Stimulated activated naive CD8-positive, alpha-beta T cell treated with anti-CD3 and anti-CD28 coated beads, Interleukin-15, Interleukin-2, amounts not matched to agents 100 U/mL and 50 U/mL, for 24 hours (primary cell): ENCODE measurements at regions not wholly inside any gene's neighbourhood (a gene's known extent, or its start where the extent isn't known, plus 50 kb on each side); places are given as distances from the start of the nearest gene placed in this dataset.
"Not testable (repeated sequence)": the region's sequence is repeated elsewhere in the genome, so short reads cannot be mapped to it uniquely, and the experiment has no call there.

Experiments used
- ATAC-seq: fragments of 150-1000 bp; cut with Tn5 transposase; one replicate; pipeline ENCODE4 v1.10.0; 2021
- DNase-seq: peaks from one replicate; pipeline ENCODE4 v3.0.0; 2021

- ATAC-seq, DNase-seq: not testable (repeated sequence)
Observed at GRCh38 chr7:120086468-120086867, 186.5 kb upstream of the KCND2 start.

GRCh38 chr7:120089968-120090367 lies 183.0 kb upstream of the KCND2 start:
- DNase-seq (no peak), ATAC-seq (no peak)

- DNase-seq (no peak), ATAC-seq (no peak)
Observed at GRCh38 chr7:120091807-120092206, 181.2 kb upstream of the KCND2 start.

GRCh38 chr7:120097020-120097419 lies 176.0 kb upstream of the KCND2 start:
- ATAC-seq: no peak
- no peak for DNase-seq

DNA sequence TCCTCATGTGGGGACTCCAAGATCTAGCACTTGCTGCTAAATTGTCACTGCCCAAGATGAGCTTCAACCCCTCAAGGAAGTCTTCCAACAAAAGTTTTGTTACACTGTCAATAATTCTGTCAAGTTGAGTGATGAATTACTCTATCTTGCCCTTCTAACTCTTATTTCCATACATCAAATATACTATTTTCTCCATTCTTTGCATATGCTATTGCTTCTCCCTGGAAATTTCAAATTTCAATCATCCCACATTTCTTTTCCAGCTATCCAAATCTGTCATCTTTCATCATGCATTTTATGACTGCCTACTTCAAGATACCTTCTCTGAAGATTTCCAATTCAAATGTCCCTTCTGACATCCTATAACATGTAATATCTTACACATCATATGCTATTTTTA lies 175.2 kb upstream of the KCND2 start:
- DNase-seq (no peak), ATAC-seq (no peak)

DNA sequence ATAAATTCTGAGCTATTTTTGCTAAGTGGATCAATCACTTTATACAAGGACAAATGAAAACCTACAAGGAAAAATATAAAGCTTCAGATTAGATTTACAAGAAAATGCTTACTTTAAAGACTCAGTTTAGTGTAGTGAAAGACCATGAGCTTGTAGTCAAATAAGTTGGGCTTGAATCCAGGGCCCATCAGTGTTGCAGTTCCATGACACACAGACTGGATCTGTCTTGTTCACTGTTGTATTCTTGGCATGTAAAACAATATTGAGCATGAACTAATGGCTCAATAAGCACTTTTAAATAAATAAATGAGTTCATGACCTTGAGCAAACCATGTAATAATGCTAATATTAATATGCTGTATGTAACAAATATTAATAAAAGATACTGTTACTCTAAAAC lies 164.6 kb upstream of the KCND2 start:
- DNase-seq (no peak), ATAC-seq (no peak)

DNA sequence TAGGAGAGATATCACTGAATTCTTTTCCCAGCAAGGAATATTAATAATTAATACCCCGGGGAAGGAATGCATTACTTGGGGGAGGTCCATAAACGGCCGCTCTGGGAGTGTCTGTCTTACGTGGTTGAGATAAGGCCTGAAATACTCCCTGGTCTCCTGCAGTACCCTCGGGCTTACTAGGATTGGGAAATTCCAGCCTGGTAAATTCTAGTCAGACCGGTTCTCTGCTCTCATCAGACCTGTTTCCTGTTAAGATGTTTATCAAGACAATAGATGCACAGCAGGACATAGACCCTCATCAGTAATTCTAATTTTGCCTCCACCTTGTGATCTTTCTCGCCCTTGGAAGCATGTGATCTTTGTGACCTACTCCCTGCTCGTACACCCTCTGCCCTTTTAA lies 162.8 kb upstream of the KCND2 start:
- DNase-seq: no peak

GRCh38 chr7:120114626-120115025 lies 158.3 kb upstream of the KCND2 start:
- no peak for ATAC-seq

More for the DNA sequence above, 162.8 kb upstream of the KCND2 start:
- no peak for ATAC-seq

DNA sequence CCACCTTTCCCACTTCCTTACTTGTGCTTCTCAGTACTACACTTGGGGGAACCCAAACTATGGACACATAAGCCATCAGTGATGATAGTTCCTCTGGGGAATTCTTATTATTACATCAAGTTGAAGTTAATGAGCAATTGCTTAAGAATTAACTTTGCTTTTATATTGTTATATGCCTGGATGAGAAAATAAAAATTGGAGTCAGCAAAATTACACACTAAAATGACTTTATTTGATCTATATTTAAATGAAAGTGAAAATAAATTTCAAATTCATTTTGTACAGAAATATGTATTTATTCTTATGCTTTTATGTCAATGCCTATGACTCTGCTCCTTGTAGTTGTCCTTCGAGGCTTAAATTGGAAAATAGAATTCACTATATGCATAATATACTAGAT lies 149.4 kb upstream of the KCND2 start:
- no peak for DNase-seq
- no peak for ATAC-seq

More at GRCh38 chr7:120114626-120115025, 158.3 kb upstream of the KCND2 start:
- DNase-seq: no peak

- DNase-seq: no peak
- ATAC-seq: no peak
Observed at GRCh38 chr7:120131096-120131839, 141.7 kb upstream of the KCND2 start.

DNA sequence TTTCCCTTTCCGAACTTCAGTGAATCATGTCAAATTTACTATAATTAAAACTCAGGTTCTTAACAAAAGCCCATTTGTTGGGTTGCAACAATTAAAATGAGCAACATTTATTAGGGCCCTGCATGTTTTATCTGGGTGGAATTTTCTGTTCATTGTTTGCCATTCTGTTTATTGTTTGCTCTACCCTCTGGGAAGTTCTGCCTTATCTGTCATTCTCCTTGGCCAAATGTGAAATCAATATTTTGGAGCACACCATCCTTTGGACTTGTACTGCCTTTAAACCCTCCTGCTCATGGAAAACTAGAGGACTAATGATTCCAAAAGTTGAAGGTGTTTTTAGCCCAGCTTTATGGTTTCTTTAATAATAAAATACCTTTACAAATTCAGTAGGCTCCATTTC lies 134.5 kb upstream of the KCND2 start:
- no peak for DNase-seq

DNA sequence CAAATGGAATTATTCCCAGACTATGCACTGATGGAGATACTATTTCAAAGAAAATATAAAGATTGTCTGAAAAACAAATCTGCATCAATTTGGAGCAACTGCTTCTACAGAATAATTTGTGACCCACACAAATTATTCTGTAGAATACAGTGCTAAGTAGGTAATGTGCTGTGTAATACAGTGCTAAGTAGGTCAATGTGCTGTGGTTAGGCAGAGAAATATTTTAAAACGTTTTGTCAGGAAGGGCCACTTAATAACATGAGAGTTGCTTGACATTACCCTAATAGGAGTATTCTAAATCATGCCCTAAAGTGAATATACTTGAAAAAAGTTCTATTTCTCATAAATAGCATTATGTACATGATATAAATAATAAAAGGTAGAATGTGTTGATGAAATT lies 116.5 kb upstream of the KCND2 start:
- DNase-seq (no peak), ATAC-seq (no peak)

More for the DNA sequence above, 134.5 kb upstream of the KCND2 start:
- ATAC-seq: no peak

GRCh38 chr7:120160166-120160565 lies 112.8 kb upstream of the KCND2 start:
- DNase-seq: no peak
- no peak for ATAC-seq

- DNase-seq (no peak), ATAC-seq (no peak)
Observed at GRCh38 chr7:120163449-120163848, 109.5 kb upstream of the KCND2 start.

- DNase-seq: no peak
- ATAC-seq: no peak
Observed at GRCh38 chr7:120165227-120165626, 107.7 kb upstream of the KCND2 start.

GRCh38 chr7:120168066-120168465 lies 104.9 kb upstream of the KCND2 start:
- DNase-seq (no peak), ATAC-seq (no peak)

DNA sequence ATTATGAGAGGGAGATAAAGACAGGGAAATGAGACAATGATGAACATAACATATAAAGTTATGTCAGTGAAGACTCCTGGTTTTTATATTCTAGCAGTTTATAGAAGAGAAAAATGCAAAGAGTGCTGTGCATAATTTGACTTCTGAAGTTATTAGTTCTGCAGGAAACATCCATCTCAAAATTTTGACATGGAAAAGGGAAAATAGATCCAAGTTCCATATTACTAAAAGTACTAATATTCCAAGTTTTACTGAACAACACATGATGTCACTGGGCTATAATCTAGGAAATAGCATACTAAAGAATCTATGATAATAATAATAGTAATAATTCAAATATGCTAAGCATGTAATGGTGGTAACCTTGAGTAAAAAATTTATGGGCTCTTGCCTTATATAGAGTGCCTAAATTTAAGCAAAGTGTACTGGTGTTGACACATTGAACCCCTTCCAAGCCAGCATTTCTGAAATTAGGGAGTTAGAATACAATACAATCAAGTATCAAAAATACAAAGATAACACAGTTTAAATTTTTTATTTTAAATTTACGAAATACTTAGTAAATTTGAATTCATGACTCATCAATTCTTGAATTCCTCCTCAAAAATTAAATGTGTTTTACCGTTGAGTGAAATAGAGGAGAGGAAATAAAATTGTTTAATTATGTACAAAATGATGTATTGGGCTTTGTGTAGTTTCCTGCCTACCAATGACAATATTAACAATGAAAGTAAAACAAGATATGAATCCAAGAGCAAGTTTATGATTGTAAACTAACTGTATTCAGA lies 102.8 kb upstream of the KCND2 start:
- no peak for ATAC-seq
- DNase-seq: no peak

DNA sequence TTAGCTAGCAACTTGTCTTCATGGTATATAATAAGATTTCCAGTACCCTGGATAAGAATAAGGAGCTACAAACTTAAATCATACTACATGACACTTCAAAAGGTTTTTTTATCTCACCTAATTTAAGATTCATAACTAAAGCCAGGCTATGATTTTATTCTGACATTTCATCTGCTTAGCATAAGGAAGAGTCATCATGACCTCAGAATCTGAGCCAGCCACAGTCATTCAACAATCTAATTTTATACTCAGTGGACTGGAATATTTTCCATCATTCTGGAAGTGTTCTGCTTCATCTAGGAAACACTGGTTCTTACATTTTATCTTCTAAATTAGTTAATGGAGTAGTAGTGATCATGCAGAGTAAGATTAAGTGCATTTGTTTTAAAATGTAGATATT lies 102.1 kb upstream of the KCND2 start:
- no peak for ATAC-seq
- no peak for DNase-seq

DNA sequence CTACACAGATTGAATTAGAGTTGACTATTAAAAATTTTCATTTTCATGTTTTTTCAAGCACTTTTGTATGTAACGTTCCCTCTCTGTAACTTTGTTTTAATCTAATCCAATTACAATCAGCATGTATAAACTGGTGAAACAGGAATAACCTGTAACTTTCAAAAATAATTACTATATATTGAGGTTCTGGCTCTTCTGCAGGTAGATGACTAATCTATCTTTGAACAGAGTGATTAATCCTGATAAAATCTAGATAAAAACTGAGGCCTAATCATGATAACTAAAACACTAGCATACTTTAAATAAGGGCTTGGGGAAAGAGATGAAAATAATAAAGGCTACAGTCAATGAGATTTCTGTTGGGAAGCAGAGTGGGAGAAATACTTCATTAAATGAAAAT lies 101.6 kb upstream of the KCND2 start:
- no peak for ATAC-seq
- no peak for DNase-seq

- ATAC-seq (no peak), DNase-seq (no peak)
Observed at GRCh38 chr7:120180221-120180620, 92.8 kb upstream of the KCND2 start.

DNA sequence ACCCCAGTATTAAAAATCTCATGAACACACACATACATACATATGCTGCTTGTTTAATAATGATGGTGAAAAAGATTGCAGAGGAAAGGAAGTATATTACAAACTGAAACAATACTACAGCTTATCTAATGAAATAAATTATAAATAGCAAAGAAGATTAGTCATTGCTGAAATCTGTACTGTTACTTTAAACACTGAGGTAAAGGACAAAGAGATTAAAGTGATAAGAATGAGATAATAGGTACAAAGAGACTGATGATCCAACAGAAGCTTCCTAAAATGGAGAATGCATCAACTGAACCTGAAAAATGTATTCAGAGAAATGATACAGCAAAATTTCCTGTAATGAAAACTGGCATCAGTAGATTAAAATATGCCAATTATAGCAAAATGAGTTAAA lies 91.5 kb upstream of the KCND2 start:
- no peak for ATAC-seq
- no peak for DNase-seq

GRCh38 chr7:120184866-120185265 lies 88.1 kb upstream of the KCND2 start:
- DNase-seq: no peak
- ATAC-seq: no peak

DNA sequence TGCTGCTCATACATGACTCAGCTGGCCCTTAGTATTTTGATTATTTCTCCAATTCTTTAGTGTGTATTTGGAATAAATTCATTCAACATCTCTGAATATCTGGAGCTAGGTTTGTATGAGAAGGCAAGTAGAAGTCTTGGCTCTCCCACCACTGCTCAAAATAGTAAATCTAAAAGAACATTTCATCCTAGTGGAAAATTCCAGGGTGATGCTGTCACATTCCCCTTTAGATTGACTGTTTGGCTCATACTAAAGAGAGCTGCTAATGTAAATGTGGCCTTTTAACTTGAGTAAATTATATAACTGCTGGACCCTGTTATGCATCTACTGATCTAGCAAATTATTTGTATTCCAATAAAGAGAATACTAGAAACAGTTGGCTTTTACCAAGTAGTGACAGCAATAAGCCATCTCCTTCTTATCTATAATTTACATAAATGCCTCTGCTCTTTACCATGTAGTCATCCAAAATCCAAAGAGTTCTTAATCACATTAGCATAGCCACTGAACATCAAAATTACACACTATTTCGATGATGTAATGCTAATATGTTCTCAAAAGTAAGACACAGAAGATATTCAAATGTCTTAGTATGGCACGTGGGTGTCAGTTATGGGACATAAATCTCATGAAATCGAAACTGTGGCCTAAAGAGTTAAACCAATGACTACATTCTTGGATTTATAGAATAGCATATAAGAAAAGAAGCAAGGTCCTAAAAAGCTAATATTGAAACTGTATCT lies 86.9 kb upstream of the KCND2 start:
- ATAC-seq: no peak

More for the DNA sequence above, 86.9 kb upstream of the KCND2 start:
- DNase-seq: no peak
